NCI-H1417 treated with DMSO at 0.1 percent for 48 hours (cell line): ENCODE measurements at regions not wholly inside any gene's neighbourhood (a gene's known extent, or its start where the extent isn't known, plus 50 kb on each side); places are given as distances from the start of the nearest gene placed in this dataset.
"Not testable (repeated sequence)": the region's sequence is repeated elsewhere in the genome, so short reads cannot be mapped to it uniquely, and the experiment has no call there.

Source experiments
- DNase-seq: peaks from one replicate; lab custom pipeline; 2025; lab: John Stamatoyannopoulos, UW

DNA sequence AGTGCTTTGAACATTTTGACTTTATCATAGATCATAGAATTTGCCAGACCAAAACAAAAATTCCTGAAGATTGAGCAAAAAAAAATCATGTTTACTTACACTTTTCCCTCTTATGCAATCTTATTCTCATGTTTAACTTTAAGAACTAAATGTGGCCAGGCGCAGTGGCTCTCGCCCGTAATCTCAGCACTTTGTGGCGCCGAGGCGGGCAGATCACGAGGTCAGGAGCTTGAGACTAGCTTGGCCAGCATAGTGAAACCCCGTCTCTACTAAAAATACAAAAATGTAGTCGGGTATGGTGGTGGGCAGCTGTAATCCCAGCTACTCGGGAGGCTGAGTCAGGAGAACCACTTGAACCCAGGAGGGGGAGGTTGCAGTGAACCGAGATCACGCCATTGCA is 227.9 kb upstream of the KYNU start:
- no peak for DNase-seq

DNA sequence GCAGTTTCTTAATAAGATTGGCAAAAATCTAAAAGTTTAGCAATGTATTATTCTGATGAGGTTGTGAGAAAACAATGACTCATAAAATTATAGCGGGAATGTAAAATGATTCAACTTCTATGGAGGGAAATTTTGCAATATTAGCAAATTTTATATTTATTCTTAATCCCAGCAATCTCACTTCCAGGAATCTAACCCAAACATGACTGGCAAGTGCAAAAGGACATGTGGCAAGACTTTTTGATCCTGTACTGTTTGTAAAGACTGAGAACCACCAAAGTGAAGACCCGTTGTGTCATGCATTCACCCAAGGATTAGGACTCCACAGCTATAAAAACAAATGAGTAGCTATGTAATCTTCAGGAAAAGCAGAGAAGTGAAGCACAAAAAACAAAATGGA is 234.8 kb upstream of the KYNU start:
- no peak for DNase-seq

DNA sequence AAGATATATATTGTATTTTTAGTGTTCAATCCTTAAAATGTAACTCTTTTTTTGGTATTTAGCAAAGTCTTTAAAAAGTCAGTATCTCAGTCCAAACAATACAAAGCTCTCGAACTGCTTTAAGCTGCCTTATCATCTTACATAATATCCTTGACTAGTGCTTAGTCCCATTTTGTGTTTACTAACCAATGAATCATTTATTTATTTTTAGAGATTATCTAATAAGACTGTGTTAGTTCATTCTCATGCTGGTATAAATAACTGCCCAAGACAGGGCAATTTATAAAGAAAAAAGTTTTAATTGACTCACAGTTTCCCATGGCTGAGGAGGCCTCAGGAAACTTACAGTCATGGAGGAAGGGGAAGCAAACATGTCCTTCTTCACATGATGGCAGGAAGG is 248.3 kb upstream of the KYNU start:
- no peak for DNase-seq

DNA sequence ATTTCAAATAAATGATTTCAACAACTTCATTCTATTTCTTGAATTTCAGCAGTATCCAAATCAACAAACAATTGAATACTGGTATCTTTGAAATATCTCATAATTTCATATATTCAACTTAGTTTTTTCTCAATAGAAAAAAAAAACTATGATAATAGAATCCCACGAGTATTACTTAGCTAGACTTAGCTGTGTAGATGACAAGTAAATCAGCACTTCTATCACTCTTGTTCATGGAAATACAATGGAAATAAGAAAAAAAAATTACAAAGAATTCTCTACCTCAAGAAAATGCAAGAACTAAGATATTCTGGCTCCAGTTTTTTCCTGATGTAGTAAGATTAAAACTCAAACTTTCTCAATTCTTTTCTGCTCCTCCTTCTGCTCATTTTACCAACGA is 256.2 kb upstream of the KYNU start:
- no peak for DNase-seq

- no peak for DNase-seq
Observed at GRCh38 chr2:142617461-142617860, 260.0 kb upstream of the KYNU start.

- DNase-seq, result no peak
Observed at GRCh38 chr2:142615876-142616275, 261.6 kb upstream of the KYNU start.

- DNase-seq, result not testable (repeated sequence)
Observed at GRCh38 chr2:142613193-142613592, 264.3 kb upstream of the KYNU start.

GRCh38 chr2:142605421-142605820 is 272.0 kb upstream of the KYNU start:
- DNase-seq, result no peak

DNA sequence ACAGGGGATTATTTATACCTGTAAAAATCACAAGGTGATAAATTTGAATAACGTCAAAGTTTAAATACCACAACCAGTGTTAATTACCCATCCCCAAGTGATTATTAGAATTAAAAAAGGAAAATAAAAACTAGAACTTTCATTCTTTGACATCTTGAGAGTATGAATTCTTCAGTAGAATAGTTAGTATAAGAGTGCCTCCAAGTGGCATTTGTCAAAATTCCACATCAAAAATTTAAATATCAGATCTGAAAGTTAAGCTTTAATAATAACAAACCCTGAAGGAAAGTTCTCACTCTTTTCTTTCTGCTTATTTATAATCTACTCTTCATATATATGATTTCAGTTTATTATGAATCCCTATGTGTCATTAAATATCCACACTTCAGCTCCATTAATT is 273.7 kb upstream of the KYNU start:
- no peak for DNase-seq

- no peak for DNase-seq
Observed at GRCh38 chr2:142602418-142602989, 275.0 kb upstream of the KYNU start.

DNA sequence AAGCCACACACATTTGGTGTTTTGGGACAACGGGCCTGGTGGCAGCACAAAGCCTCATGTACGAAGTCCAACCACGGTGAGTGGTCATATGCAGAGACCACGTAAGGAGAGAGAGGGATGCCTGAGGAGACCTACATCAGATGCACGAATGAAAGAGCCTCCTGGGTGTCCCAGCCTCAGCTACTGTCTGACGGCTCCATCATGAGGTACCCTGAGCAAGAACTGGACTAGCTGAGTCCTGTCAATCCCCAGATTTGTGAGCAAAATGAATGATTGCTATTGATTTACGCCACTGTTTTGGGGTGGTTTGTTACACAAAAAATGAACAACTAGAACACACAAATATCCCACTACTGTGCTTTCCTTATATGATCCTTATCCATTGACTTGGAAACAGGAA is 275.7 kb upstream of the KYNU start:
- DNase-seq, result no peak

DNA sequence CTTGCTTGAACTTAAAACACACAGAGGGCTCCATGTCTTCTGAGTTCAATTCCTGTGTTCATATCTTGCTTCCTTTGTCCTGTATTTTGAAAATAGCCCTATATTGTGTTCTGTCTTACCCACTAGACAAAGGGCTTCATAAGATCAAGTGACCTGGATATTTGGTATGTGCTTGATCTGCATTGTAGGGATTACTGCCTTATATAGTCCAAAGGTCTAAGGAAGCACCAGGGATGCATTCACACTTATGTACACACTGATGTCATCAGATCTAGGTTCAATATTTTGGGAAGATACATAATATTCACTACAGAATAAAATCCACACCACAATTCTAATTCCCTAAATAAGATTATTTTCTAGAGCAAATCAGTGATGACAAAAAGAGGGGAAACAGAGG is 278.0 kb upstream of the KYNU start:
- no peak for DNase-seq

DNA sequence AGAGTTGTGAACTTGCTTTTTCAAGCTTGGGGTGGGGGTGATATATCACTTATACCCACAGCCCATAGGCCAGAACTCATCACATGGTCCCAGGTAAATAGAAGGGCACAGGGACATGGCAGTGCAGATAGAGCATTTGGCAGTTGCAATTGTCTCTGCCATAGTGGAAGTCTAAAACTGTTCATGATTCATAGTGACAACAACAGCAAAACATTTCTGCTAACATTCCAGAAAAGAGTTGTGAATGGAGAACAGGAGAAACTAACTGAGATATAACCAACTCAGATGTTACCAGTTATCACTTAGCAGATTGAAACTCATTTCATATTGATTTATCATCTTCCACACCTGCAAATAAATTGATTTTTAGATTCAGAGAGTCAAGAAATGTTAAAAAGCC is 278.6 kb upstream of the KYNU start:
- no peak for DNase-seq

GRCh38 chr2:142596334-142597088 is 281.0 kb upstream of the KYNU start:
- DNase-seq, result no peak

- DNase-seq, result no peak
Observed at GRCh38 chr2:142594935-142595334, 282.5 kb upstream of the KYNU start.

GRCh38 chr2:142592171-142592570 is 285.3 kb upstream of the KYNU start:
- DNase-seq, result no peak

- no peak for DNase-seq
Observed at GRCh38 chr2:142591420-142591819, 286.0 kb upstream of the KYNU start.

DNA sequence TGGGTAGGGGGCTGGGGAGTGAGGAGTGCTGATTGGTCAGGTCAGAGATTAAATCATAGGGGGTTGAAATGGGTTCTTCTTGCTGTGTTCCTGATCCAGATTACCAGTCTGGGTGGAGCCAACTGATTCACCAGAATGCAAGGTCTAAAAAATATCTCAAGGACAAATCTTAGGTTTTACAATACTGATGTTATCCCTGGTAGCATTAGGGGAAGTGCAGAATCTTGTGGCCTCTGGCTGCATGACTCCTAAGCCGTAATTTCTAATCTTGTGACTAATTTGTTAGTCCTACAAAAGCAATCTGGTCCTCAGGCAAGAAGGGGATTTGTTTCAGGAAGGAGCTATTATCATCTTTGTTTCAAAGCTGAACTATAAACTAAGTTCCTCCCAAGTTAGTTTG is 289.2 kb upstream of the KYNU start:
- no peak for DNase-seq

DNA sequence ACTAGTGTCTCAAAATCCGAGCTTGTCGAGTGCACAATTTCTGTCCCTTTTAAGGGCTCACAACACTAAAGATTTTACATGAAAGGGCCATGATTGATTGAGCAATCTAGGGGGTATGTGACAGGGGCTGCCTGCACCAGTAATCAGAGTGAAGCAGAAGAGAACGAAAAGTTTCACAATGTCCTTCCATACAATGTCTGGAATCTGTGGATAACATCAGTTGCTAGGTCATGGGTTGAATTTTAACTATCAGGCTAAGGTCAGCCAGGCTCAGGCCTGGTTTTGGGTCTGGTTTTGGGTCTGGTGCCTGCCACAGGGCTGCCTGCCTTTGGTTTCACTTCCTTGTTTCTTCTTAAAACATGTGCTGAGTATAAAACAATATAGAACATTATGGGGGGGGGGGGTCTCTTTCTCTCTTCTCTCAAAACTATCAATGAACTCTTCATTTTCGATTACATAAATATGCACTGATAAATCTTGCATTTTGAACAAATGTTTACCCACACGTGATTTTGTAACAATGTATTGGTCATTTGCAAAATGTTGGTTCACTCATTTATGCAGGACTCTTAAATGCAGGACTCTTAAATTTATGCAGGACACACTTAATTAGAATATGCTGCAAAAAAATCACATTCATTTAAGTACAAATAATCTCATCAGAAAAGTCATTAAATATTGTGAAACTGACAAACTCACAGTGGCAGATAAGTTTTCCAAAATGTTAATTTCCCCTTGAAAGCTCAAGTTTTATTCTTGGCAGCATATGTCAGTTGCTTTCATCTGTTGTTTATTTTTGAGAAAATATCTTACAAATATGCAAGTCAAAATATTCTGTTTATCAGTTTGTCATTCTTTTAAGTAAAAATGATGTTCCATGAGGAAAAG is 290.5 kb upstream of the KYNU start:
- no peak for DNase-seq

- DNase-seq, result no peak
Observed at GRCh38 chr2:142585785-142586184, 291.7 kb upstream of the KYNU start.

DNA sequence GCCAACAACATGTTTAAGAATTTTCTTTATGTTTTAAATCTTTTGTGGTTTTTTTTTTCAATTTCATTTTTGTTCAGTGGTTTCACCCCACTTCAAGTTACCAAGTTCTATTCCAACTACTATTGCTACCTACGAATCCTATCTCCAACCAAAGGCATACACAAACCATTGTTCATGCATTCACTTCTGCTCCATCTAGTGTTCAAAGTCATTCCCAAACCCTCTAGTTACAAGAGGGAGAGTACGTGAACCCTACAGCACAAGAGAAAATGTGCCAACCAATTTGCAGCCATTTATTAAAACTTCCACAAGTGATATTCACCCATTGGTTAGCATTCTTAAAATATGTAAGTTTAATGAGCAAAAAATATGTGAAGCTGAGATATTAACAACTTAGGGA is 295.1 kb upstream of the KYNU start:
- no peak for DNase-seq

DNA sequence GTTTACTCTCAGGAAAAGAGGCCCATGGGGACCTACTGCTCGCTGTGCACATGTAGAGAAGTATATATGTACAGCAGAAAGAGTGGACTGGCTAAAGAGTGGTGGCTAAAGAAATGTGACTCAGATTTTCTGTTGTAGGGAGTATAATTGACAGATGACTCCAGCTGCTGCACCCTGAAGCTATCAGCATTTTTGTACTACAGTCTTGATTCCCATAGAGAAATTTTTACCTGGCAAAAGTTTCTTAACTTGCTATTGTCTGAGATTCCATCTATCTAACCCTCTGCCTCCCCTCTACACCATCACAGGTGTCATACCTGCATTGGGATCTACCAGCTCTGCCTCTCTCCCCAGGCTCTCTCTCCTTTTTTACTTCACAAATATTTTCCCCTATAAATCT is 296.0 kb upstream of the KYNU start:
- DNase-seq, result no peak

GRCh38 chr2:142580691-142581090 is 296.8 kb upstream of the KYNU start:
- no peak for DNase-seq
